HCT116 (cell line): ENCODE measurements at regions not wholly inside any gene's neighbourhood (a gene's known extent, or its start where the extent isn't known, plus 50 kb on each side); places are given as distances from the start of the nearest gene placed in this dataset.

Source experiments
- ATAC-seq: fragments of 200-7000 bp; cut with Tn5 transposase; 2 replicates; pipeline ENCODE4 v1.9.1; 2020; ENCODE audit warnings: mild to moderate bottlenecking, moderate library complexity
- BruUV-seq: library from RNA; stranded (reverse); fragments of 400-500 nt; replicated peaks from 2 replicates; lab custom pipeline; 2021; lab: Mats Ljungman, UMichigan
- CTCF ChIA-PET: fragments of 300-600 bp; sonication (Branson Sonifier 250); formaldehyde crosslinking; loops from one replicate; lab custom pipeline; 2021; ENCODE audit warnings: antibody characterized with exemption; lab: Charles Lee
- POLR2A ChIA-PET: fragments of 300-600, 350-600 bp; sonication (Branson Sonifier 250); formaldehyde crosslinking; loops from one replicate; lab custom pipeline; 2021; ENCODE audit warnings: antibody characterized with exemption; lab: Charles Lee
- RAD21 ChIA-PET, 2 experiments: fragments of 300-600 bp; sonication (Branson Sonifier 250); formaldehyde crosslinking; loops; one replicate each; lab custom pipeline; 2023; ENCODE audit warnings: low total read pairs in 2 of 2; ENCODE audit not compliant: uncharacterized antibody in 2 of 2, unreplicated experiment in 2 of 2, low non-redundant PET in 1 of 2; lab: Charles Lee
- DNase-seq: peaks from one replicate; pipeline ENCODE4 v3.0.0-alpha.2; 2010; ENCODE audit warnings: low read depth, low spot score
- H2AFZ ChIP-seq: fragments of 200-600 bp; shearing (Covaris generic), sonication (generic); 2 replicates; pipeline ENCODE4 v1.6.1; 2017; ENCODE audit warnings: low read depth, mixed run types, mixed read lengths, antibody characterized with exemption, low read length; ENCODE audit not compliant: poor library complexity, severe bottlenecking
- H3K27ac ChIP-seq: 2 replicates; pipeline ENCODE4 v1.5.1; 2012; ENCODE audit warnings: low read depth, low read length
- H3K27me3 ChIP-seq: fragments of 200-600 bp; sonication (generic); 2 replicates; pipeline ENCODE4 v1.6.1; 2016; ENCODE audit warnings: mixed run types, low read length, mixed read lengths; ENCODE audit not compliant: insufficient read depth
- H3K36me3 ChIP-seq, 2 experiments: fragments of 200-500 bp in 1 of 2; fragments of 200-600 bp in 1 of 2; sonication (Bioruptor generic) in 1 of 2; sonication (generic) in 1 of 2; 2 replicates each; pipeline versions ENCODE4 v1.5.1 to v1.6.1; 2014 to 2016; ENCODE audit warnings: low read length in 2 of 2, inconsistent platforms in 1 of 2, mixed read lengths in 1 of 2, mixed run types in 1 of 2; ENCODE audit not compliant: insufficient read depth in 2 of 2, control insufficient read depth in 1 of 2
- H3K4me1 ChIP-seq, 2 experiments: fragments of 200-600 bp in 1 of 2; sonication (generic) in 1 of 2; 2 replicates each; pipeline versions ENCODE4 v1.5.1 to v1.6.1; 2012 to 2017; ENCODE audit warnings: low read length in 2 of 2, inconsistent platforms in 1 of 2, mild to moderate bottlenecking in 1 of 2, mixed read lengths in 1 of 2, mixed run types in 1 of 2, moderate library complexity in 1 of 2; ENCODE audit not compliant: insufficient read depth in 2 of 2, control insufficient read depth in 1 of 2
- H3K4me2 ChIP-seq: fragments of 200-600 bp; sonication (generic); 2 replicates; pipeline ENCODE4 v1.6.1; 2017; ENCODE audit warnings: mixed run types, low read length, mixed read lengths
- H3K4me3 ChIP-seq, 2 experiments: fragments of 200-600 bp in 1 of 2; sonication (generic) in 1 of 2; replicated peaks in 1 of 2; 2 replicates each; pipeline ENCODE4 v1.5.1; 2011 to 2016; ENCODE audit warnings: low read length in 2 of 2, control low read depth in 1 of 2, low read depth in 1 of 2, mild to moderate bottlenecking in 1 of 2, mixed read lengths in 1 of 2, mixed run types in 1 of 2
- H3K79me2 ChIP-seq: fragments of 200-600 bp; sonication (generic); 2 replicates; pipeline ENCODE4 v1.6.1; 2017; ENCODE audit warnings: mild to moderate bottlenecking, mixed run types, low read length, moderate library complexity, mixed read lengths; ENCODE audit not compliant: insufficient read depth
- H3K9ac ChIP-seq: fragments of 200-600 bp; sonication (generic); 2 replicates; pipeline ENCODE4 v1.6.1; 2016; ENCODE audit warnings: low read length, mixed read lengths
- H3K9me2 ChIP-seq: fragments of 200-600 bp; sonication (generic), shearing (Covaris generic); 2 replicates; pipeline ENCODE4 v1.6.1; 2017; ENCODE audit warnings: mixed run types, mild to moderate bottlenecking, moderate library complexity; ENCODE audit not compliant: insufficient read depth
- H3K9me3 ChIP-seq, 2 experiments: fragments of 200-500 bp in 1 of 2; fragments of 200-600 bp in 1 of 2; sonication (Bioruptor generic) in 1 of 2; sonication (generic) in 1 of 2; 2 replicates each; pipeline ENCODE4 v1.6.1; 2014 to 2017; ENCODE audit warnings: low read length in 2 of 2, mixed read lengths in 2 of 2, inconsistent platforms in 1 of 2, low read depth in 1 of 2, mild to moderate bottlenecking in 1 of 2, mixed run types in 1 of 2, moderate library complexity in 1 of 2; ENCODE audit not compliant: control insufficient read depth in 1 of 2, insufficient read depth in 1 of 2
- H4K20me1 ChIP-seq: fragments of 200-600 bp; sonication (generic), shearing (Covaris generic); 2 replicates; pipeline ENCODE4 v1.6.1; 2017; ENCODE audit warnings: mixed run types, mild to moderate bottlenecking, moderate library complexity; ENCODE audit not compliant: insufficient read depth
- CTCF ChIP-seq, 3 experiments: fragments of 200-600 bp in 1 of 3; sonication (generic) in 1 of 3; IDR thresholded peaks in 2 of 3; conservative IDR thresholded peaks in 1 of 3; 2 replicates each; pipeline ENCODE4 v1.5.1; 2012 to 2017; ENCODE audit warnings: low read depth in 2 of 3, low read length in 2 of 3, antibody characterized with exemption in 1 of 3, borderline replicate concordance in 1 of 3, control low read depth in 1 of 3, mild to moderate bottlenecking in 1 of 3, mixed read lengths in 1 of 3, mixed run types in 1 of 3, moderate library complexity in 1 of 3; ENCODE audit not compliant: insufficient read depth in 1 of 3
- EGR1 ChIP-seq: IDR thresholded peaks from 2 replicates; pipeline ENCODE4 v1.6.1; 2012; ENCODE audit warnings: low read depth
- ELF1 ChIP-seq: IDR thresholded peaks from 2 replicates; pipeline ENCODE4 v1.6.1; 2012; ENCODE audit warnings: low read depth, borderline replicate concordance
- EZH2 ChIP-seq: fragments of 200-600 bp; sonication (generic); IDR thresholded peaks from 2 replicates; pipeline ENCODE4 v1.6.1; 2017; ENCODE audit warnings: antibody characterized with exemption, mixed run types
- EZH2phosphoT487 ChIP-seq: fragments of 200-600 bp; IDR thresholded peaks from 2 replicates; pipeline ENCODE4 v1.6.1; 2018; ENCODE audit warnings: antibody characterized with exemption, borderline replicate concordance
- FOSL1 ChIP-seq: IDR thresholded peaks from 2 replicates; pipeline ENCODE4 v1.6.1; 2012; ENCODE audit warnings: low read depth
- REST ChIP-seq: IDR thresholded peaks from 2 replicates; pipeline ENCODE4 v1.6.1; 2012; ENCODE audit warnings: low read depth
- SIN3A ChIP-seq: IDR thresholded peaks from 2 replicates; pipeline ENCODE4 v1.6.1; 2012; ENCODE audit warnings: low read depth
- SP1 ChIP-seq: IDR thresholded peaks from 2 replicates; pipeline ENCODE4 v1.6.1; 2012; ENCODE audit warnings: low read depth
- SRF ChIP-seq: IDR thresholded peaks from 2 replicates; pipeline ENCODE4 v1.6.1; 2012; ENCODE audit warnings: low read depth
- TCF7L2 ChIP-seq: IDR thresholded peaks from 2 replicates; pipeline ENCODE4 v1.7.0; 2011; ENCODE audit warnings: borderline replicate concordance, inconsistent platforms; ENCODE audit not compliant: insufficient read depth, insufficient read length; ENCODE audit errors: extremely low read depth
- YY1 ChIP-seq: IDR thresholded peaks from 2 replicates; pipeline ENCODE4 v1.6.1; 2011; ENCODE audit warnings: low read length, low read depth, moderate library complexity, mild to moderate bottlenecking; ENCODE audit not compliant: insufficient replicate concordance; ENCODE audit errors: extremely low read depth
- ZFX ChIP-seq: fragments of 450-650 bp; IDR thresholded peaks from 2 replicates; pipeline ENCODE4 v1.6.1; 2017
- ZNF274 ChIP-seq: fragments of 200-500 bp; sonication (Bioruptor generic); IDR thresholded peaks from 2 replicates; pipeline ENCODE4 v1.6.1; 2014; ENCODE audit warnings: mild to moderate bottlenecking, low read depth, low read length, inconsistent platforms
- intact Hi-C: fragments of 100-400 bp; cut with micrococcal nuclease; formaldehyde crosslinking; loops from 2 replicates; pipeline ENCODE4 v1.10.0; 2022
- TF ChIP-seq, protein P1 (sequence below): IDR thresholded peaks from 2 replicates; pipeline ENCODE4 v1.6.1; 2012
- TF ChIP-seq, protein P2 (sequence below): IDR thresholded peaks from 2 replicates; pipeline ENCODE4 v1.6.1; 2012

GRCh38 chr5:92907938-92908606 lies 672.9 kb downstream of the NR2F1-AS1 start:
- H3K4me3 ChIP-seq, result no peak overlapping the region
- H3K9ac ChIP-seq, result no peak overlapping the region
- peak overlapping the region; percentile 68 for H3K27ac ChIP-seq
- POLR2A ChIA-PET, result no interaction called here
- RAD21 ChIA-PET, result no interaction called here
- H3K79me2 ChIP-seq, result no peaks in the 10 kb centered on the region
- H3K36me3 ChIP-seq, result no peaks in the 10 kb centered on the region
- peak overlapping the region; percentile 41 for H2AFZ ChIP-seq
- H3K4me2 ChIP-seq, result peak overlapping the region; percentile 54
- no peaks in the 10 kb centered on the region for H3K9me3 ChIP-seq
- DNase-seq (no peak), ATAC-seq (peak; percentile 76)
- no peaks in the 10 kb centered on the region for H4K20me1 ChIP-seq
- H3K27me3 ChIP-seq, result no peaks in the 10 kb centered on the region
- no TSS peak for BruUV-seq
- TF ChIP-seq ZNF274, result no peak
- no peak for TF ChIP-seq REST
- no peak for TF ChIP-seq EZH2
- TF ChIP-seq SRF, result no peak
- TF ChIP-seq SIN3A, result no peak
- TF ChIP-seq YY1, result no peak
- TF ChIP-seq, protein P1, sequence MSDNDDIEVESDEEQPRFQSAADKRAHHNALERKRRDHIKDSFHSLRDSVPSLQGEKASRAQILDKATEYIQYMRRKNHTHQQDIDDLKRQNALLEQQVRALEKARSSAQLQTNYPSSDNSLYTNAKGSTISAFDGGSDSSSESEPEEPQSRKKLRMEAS, result no peak
- TF ChIP-seq, protein P2, sequence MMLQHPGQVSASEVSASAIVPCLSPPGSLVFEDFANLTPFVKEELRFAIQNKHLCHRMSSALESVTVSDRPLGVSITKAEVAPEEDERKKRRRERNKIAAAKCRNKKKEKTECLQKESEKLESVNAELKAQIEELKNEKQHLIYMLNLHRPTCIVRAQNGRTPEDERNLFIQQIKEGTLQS, result no peak
- no peak for TF ChIP-seq ZFX
- TF ChIP-seq FOSL1, result 0 out of 2 replicates have a peak, but pooled peaks have one; percentile 21
- TF ChIP-seq TCF7L2, result no peak
- no peak for TF ChIP-seq ELF1
- TF ChIP-seq EGR1, result 0 out of 2 replicates have a peak, but pooled peaks have one; percentile 15
- TF ChIP-seq CTCF (IDR thresholded peaks at IDR 0.05 in 2 of 3, conservative IDR thresholded peaks at IDR 0.05 in 1 of 3; ENCODE audit: borderline replicate concordance in 1 of 3, insufficient read depth in 1 of 3, low read depth in 2 of 3, low read length in 2 of 3), result no peak
- no peak; the same call in 1 of the 2 replicates for TF ChIP-seq SP1
- TF ChIP-seq EZH2phosphoT487, result no peak
- CTCF ChIA-PET, result interaction anchor here (0.6 to 1.8 kb wide), 4 partner anchors 8 to 1266 kb away, joined by 3 to 11 read pairs (median 8); no protein-coding TSS in a partner anchor
- H3K4me1 ChIP-seq, result peaks cover 26 to 36% of the 10 kb centered on the region in 2 experiments
- H3K9me2 ChIP-seq, result no peaks in the 10 kb centered on the region; the same call in 1 of the 2 replicates
- intact Hi-C loops, result loop anchor here (5.0 to 10.0 kb wide), 3 partner anchors 344 to 777 kb away; partner anchors contain the start of genes NR2F1 and NR2F1-AS1
